ENCODE measurements at regions not wholly inside any gene's neighbourhood (a gene's known extent, or its start where the extent isn't known, plus 50 kb on each side); places are given as distances from the start of the nearest gene placed in this dataset.

GRCh38 chr14:82602794-82603193 is 1069.1 kb upstream of the SEL1L start:
- no peak for DNase-seq (ENCODE audit: low read depth, low spot score)
- ChIA-PET CTCF (no interaction called here), POLR2A (no interaction called here)
- Histone ChIP-seq H3K9me3 (ENCODE audit: control insufficient read depth, insufficient read depth, low read length) (no peaks in the 10 kb centered on the region), H3K4me3 (ENCODE audit: low read depth, low read length) (no peak overlapping the region), H3K27ac (ENCODE audit: low read depth, low read length) (no peak overlapping the region), H3K27me3 (ENCODE audit: control insufficient read depth, insufficient read depth, low read length) (no peaks in the 10 kb centered on the region)
- TF ChIP-seq CTCF (IDR thresholded peaks at IDR 0.05; ENCODE audit: low read depth, low read length), result no peak

GRCh38 chr14:82604819-82605218 is 1071.2 kb upstream of the SEL1L start:
- ChIA-PET POLR2A (no interaction called here), CTCF (no interaction called here)
- TF ChIP-seq CTCF (IDR thresholded peaks at IDR 0.05; ENCODE audit: low read depth, low read length), result no peak
- H3K27me3 ChIP-seq (ENCODE audit: control insufficient read depth, insufficient read depth, low read length), result no peaks in the 10 kb centered on the region
- H3K4me3 ChIP-seq (ENCODE audit: low read depth, low read length), result no peak overlapping the region
- no peak overlapping the region for H3K27ac ChIP-seq (ENCODE audit: low read depth, low read length)
- DNase-seq (ENCODE audit: low read depth, low spot score), result no peak
- no peaks in the 10 kb centered on the region for H3K9me3 ChIP-seq (ENCODE audit: control insufficient read depth, insufficient read depth, low read length)

GRCh38 chr14:82621881-82622450 is 1088.3 kb upstream of the SEL1L start:
- no peak for TF ChIP-seq CTCF (IDR thresholded peaks at IDR 0.05; ENCODE audit: low read depth, low read length)
- Histone ChIP-seq H3K27me3 (ENCODE audit: control insufficient read depth, insufficient read depth, low read length) (no peaks in the 10 kb centered on the region), H3K9me3 (ENCODE audit: control insufficient read depth, insufficient read depth, low read length) (peaks cover 20% of the 10 kb centered on the region), H3K27ac (ENCODE audit: low read depth, low read length) (no peak overlapping the region), H3K4me3 (ENCODE audit: low read depth, low read length) (no peak overlapping the region)
- ChIA-PET POLR2A (no interaction called here), CTCF (no interaction called here)
- DNase-seq (ENCODE audit: low read depth, low spot score), result no peak

DNA sequence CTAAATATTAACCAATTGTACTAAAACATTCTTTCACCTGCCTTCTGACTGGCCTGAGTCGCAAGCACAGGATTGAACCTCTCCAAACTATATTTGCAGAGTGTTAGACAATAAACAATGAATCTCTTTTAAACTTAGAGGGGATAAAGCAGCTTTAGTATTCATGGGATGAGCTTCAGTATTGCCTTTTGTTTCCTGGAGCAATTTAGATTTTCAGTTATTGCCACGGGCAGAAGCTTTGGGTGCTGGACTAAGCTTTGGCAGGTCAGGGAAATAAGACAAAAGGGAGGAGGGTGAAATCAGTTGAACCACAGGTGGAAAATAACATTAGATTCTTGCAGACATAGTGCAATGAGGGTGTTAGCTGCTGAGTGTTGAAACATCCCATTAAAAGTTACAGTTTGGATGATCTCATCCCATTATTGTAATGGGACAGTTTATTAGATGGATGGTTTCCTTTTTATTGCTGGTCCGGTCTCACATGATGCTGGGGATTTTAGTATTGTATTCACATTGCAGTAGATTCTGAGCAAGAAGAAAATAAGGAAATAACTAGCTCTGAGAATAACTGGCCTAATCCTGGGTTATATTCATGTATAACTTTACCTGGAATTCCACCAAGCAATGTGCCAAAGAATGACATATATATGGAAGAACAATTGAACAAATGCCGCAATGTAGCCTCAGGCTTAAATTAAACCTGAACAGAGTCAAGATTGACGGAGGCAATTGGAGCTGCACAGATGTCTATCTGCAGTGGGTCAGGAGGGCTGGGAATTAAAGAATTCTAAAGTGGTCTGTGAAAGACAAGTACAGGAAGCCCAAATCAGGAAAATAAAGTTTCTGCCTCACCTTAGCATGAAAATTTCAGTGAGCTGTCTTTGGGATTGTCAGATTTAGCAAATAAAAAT is 1092.8 kb upstream of the SEL1L start:
- Histone ChIP-seq H3K27ac (ENCODE audit: low read depth, low read length) (no peak overlapping the region), H3K4me3 (ENCODE audit: low read depth, low read length) (no peak overlapping the region), H3K27me3 (ENCODE audit: control insufficient read depth, insufficient read depth, low read length) (no peaks in the 10 kb centered on the region), H3K9me3 (ENCODE audit: control insufficient read depth, insufficient read depth, low read length) (peaks cover 22% of the 10 kb centered on the region)
- ChIA-PET CTCF (no interaction called here), POLR2A (no interaction called here)
- TF ChIP-seq CTCF (IDR thresholded peaks at IDR 0.05; ENCODE audit: low read depth, low read length), result no peak
- DNase-seq (ENCODE audit: low read depth, low spot score), result no peak

DNA sequence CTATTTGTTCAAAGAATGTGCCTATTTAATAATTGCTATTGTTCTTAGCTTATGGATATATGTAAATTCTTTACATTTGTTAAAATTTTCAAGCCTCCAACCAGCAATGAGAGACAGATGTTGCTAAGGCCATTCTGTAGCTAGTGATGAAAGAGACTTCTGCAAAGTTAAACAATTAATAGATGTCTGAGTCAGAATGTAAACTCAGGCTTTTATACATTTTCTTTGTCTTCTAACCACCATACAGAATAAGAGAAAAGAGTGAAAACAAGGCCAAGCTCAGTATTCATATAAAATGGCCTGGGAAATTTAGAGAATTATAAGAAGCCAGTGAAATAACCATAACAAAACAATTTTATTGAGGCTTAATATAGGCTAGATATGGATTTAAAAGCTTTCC is 1102.3 kb upstream of the SEL1L start:
- ChIA-PET POLR2A (no interaction called here), CTCF (no interaction called here)
- no peak overlapping the region for H3K27ac ChIP-seq (ENCODE audit: low read depth, low read length)
- TF ChIP-seq CTCF (IDR thresholded peaks at IDR 0.05; ENCODE audit: low read depth, low read length), result no peak
- peaks cover 3% of the 10 kb centered on the region; the same call in 1 of the 2 replicates for H3K9me3 ChIP-seq (ENCODE audit: control insufficient read depth, insufficient read depth, low read length)
- no peak overlapping the region for H3K4me3 ChIP-seq (ENCODE audit: low read depth, low read length)
- H3K27me3 ChIP-seq (ENCODE audit: control insufficient read depth, insufficient read depth, low read length), result no peaks in the 10 kb centered on the region
- DNase-seq (ENCODE audit: low read depth, low spot score), result no peak
